ENCODE measurements at regions not wholly inside any gene's neighbourhood (a gene's known extent, or its start where the extent isn't known, plus 50 kb on each side); places are given as distances from the start of the nearest gene placed in this dataset.

- TF ChIP-seq CTCF (IDR thresholded peaks at IDR 0.05) (no peak), POLR2A (IDR thresholded peaks at IDR 0.05) (no peak), POLR2AphosphoS5 (IDR thresholded peaks at IDR 0.05) (no peak)
These were observed 192.4 kb downstream of the OGFRL1 start for GRCh38 chr6:71481011-71481410.

Data from prostate gland (tissue), 2 donors.